Endodermal cell (in vitro differentiated cells): ENCODE measurements at regions not wholly inside any gene's neighbourhood (a gene's known extent, or its start where the extent isn't known, plus 50 kb on each side); places are given as distances from the start of the nearest gene placed in this dataset.

ENCODE experiments used
- DNase-seq: peaks from one replicate; pipeline ENCODE4 v3.0.0-alpha.2; 2017
- H3K27ac ChIP-seq: 2 replicates; pipeline ENCODE4 v1.5.1; 2013; ENCODE audit warnings: mild to moderate bottlenecking, low read depth, low read length, moderate library complexity
- H3K27me3 ChIP-seq: 2 replicates; pipeline ENCODE4 v1.6.1; 2013; ENCODE audit warnings: mild to moderate bottlenecking, low read length, moderate library complexity; ENCODE audit not compliant: insufficient read depth, control insufficient read depth, poor library complexity, severe bottlenecking
- H3K36me3 ChIP-seq: 2 replicates; pipeline ENCODE4 v1.7.0; 2013; ENCODE audit warnings: mild to moderate bottlenecking, low read length, moderate library complexity; ENCODE audit not compliant: control insufficient read depth, insufficient read depth
- H3K4me1 ChIP-seq: one replicate; pipeline ENCODE4 v1.7.0; 2013; ENCODE audit warnings: low read length; ENCODE audit not compliant: control insufficient read depth, insufficient read depth
- H3K4me3 ChIP-seq: 2 replicates; pipeline ENCODE4 v1.5.1; 2013; ENCODE audit warnings: mild to moderate bottlenecking, low read length, moderate library complexity
- H3K9ac ChIP-seq: 2 replicates; pipeline ENCODE4 v1.6.1; 2013; ENCODE audit warnings: mild to moderate bottlenecking, low read length, moderate library complexity; ENCODE audit not compliant: poor library complexity, severe bottlenecking; ENCODE audit errors: extremely low read depth
- H3K9me3 ChIP-seq: 2 replicates; pipeline ENCODE4 v1.6.1; 2013; ENCODE audit warnings: mild to moderate bottlenecking, low read length, moderate library complexity; ENCODE audit not compliant: control insufficient read depth
- H3K27ac Mint-ChIP-seq: 2 replicates; pipeline ENCODE4 v1.8.0; 2020; ENCODE audit warnings: mixed read lengths
- H3K27me3 Mint-ChIP-seq: 2 replicates; pipeline ENCODE4 v1.8.0; 2021; ENCODE audit warnings: mild to moderate bottlenecking, mixed read lengths; ENCODE audit not compliant: insufficient read depth
- H3K36me3 Mint-ChIP-seq: 2 replicates; pipeline ENCODE4 v1.8.0; 2020; ENCODE audit warnings: low read depth, mixed read lengths
- H3K4me1 Mint-ChIP-seq: 2 replicates; pipeline ENCODE4 v1.8.0; 2020; ENCODE audit warnings: mixed read lengths
- H3K4me3 Mint-ChIP-seq: 2 replicates; pipeline ENCODE4 v1.8.0; 2020; ENCODE audit warnings: mild to moderate bottlenecking, moderate library complexity, mixed read lengths
- H3K9me3 Mint-ChIP-seq: 2 replicates; pipeline ENCODE4 v1.8.0; 2020; ENCODE audit warnings: mild to moderate bottlenecking, mixed read lengths
- CTCF ChIP-seq: fragments of 200-600 bp; sonication (generic); conservative IDR thresholded peaks from 2 replicates; pipeline ENCODE4 v1.5.0; 2021; ENCODE audit warnings: antibody characterized with exemption, mild to moderate bottlenecking
- WGBS, 2 experiments: methylation state at CpG; one replicate each; pipeline versions ENCODE4 v1.1.5 to v1.1.7; 2013; ENCODE audit warnings: missing lambda C conversion rate in 2 of 2, mixed read lengths in 1 of 2; ENCODE audit not compliant: insufficient coverage in 1 of 2, insufficient read length in 1 of 2; 5-methylcytosine and 5-hydroxymethylcytosine counted together

GRCh38 chr20:19824861-19825260 is 66.8 kb downstream of the RIN2 start:
- H3K27me3 Mint-ChIP-seq = no peaks in the 10 kb centered on the region
- peaks cover 1% of the 10 kb centered on the region for H3K4me1 Mint-ChIP-seq
- no peak for DNase-seq
- Histone ChIP-seq H3K36me3 (no peaks in the 10 kb centered on the region), H3K4me1 (no peaks in the 10 kb centered on the region), H3K27ac (no peak overlapping the region), H3K27me3 (no peaks in the 10 kb centered on the region), H3K9me3 (no peaks in the 10 kb centered on the region), H3K4me3 (no peak overlapping the region), H3K9ac (no peak overlapping the region)
- no peaks in the 10 kb centered on the region for H3K36me3 Mint-ChIP-seq
- TF ChIP-seq CTCF = no peak
- WGBS, 2 experiments = 97 to 100% methylated on average over 2 to 3 of the region's 3 CpGs
- H3K4me3 Mint-ChIP-seq = no peak overlapping the region
- no peaks in the 10 kb centered on the region for H3K9me3 Mint-ChIP-seq
- H3K27ac Mint-ChIP-seq = no peak overlapping the region

DNA sequence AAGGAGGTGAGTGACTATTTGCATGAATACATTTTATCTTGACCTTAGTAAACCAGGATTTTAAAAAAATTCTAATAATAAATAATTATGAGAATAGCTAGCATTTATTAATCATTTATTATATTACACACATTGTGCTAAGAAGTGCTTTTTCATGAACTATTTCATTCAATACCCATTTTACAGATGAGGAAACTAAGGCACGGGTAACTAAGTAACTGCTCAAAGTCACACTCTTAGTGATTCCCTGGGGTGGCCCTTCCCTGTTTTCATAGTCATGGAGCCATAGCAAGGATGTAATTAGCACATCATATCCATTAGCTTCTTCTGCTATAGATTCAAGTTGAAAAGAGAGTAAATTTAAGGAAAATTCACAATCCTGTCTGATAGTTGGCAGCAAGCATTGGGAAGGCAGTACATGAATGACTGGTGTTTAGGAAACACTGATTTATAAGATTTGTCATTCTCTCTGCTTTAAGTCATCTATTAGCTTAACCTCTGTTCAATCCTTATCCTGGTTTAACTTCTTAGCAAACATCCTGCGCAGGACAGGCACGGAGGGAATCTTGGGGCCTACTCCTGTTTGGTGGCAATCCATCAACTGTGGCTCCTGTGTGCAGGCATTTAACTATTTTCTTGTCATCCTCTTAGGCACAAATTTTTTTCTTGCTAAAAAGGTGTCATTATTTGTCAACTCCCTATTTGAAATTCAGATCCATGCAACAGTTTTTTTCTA is 68.3 kb downstream of the RIN2 start:
- Mint-ChIP-seq H3K27ac (no peak overlapping the region), H3K36me3 (no peaks in the 10 kb centered on the region), H3K4me1 (peaks cover 4% of the 10 kb centered on the region), H3K27me3 (no peaks in the 10 kb centered on the region), H3K4me3 (no peak overlapping the region), H3K9me3 (no peaks in the 10 kb centered on the region)
- DNase-seq = no peak
- 90 to 95% methylated on average over 3 of the region's 3 CpGs for WGBS, 2 experiments
- Histone ChIP-seq H3K4me3 (no peak overlapping the region), H3K27ac (no peak overlapping the region), H3K4me1 (no peaks in the 10 kb centered on the region), H3K27me3 (no peaks in the 10 kb centered on the region), H3K9ac (no peak overlapping the region), H3K9me3 (no peaks in the 10 kb centered on the region), H3K36me3 (no peaks in the 10 kb centered on the region)
- no peak for TF ChIP-seq CTCF

DNA sequence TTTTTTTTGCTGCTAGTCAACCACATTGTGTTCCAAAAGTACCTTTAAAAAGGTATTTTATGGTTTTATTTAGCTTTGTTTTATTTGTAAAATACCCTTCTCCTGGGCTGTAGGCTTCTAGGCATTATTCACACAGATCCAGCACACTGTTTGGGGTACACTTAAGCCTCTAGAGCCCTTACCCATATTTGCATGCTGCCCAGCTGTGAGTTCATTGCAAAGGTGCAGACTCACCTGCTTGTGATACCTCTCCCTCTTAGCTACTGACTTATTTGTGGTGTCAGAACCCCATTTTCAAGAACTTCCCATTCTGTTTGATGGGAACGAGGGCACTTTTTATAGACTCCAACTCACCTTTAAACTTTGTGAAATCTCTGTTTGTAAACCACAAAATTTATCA is 69.8 kb downstream of the RIN2 start:
- H3K9ac ChIP-seq = no peak overlapping the region
- H3K27me3 ChIP-seq = no peaks in the 10 kb centered on the region
- no peaks in the 10 kb centered on the region for H3K36me3 ChIP-seq
- Mint-ChIP-seq H3K4me3 (no peak overlapping the region), H3K4me1 (peaks cover 13% of the 10 kb centered on the region), H3K9me3 (no peaks in the 10 kb centered on the region), H3K36me3 (no peaks in the 10 kb centered on the region), H3K27me3 (no peaks in the 10 kb centered on the region), H3K27ac (no peak overlapping the region)
- H3K4me3 ChIP-seq = no peak overlapping the region
- 84 to 100% methylated on average over 1 of the region's 1 CpG for WGBS, 2 experiments
- no peak overlapping the region for H3K27ac ChIP-seq
- H3K9me3 ChIP-seq = no peaks in the 10 kb centered on the region
- no peaks in the 10 kb centered on the region for H3K4me1 ChIP-seq
- no peak for DNase-seq
- TF ChIP-seq CTCF = no peak
